HCT116 (cell line): ENCODE measurements at regions not wholly inside any gene's neighbourhood (a gene's known extent, or its start where the extent isn't known, plus 50 kb on each side); places are given as distances from the start of the nearest gene placed in this dataset.

Experiments used
- ATAC-seq: fragments of 200-7000 bp; cut with Tn5 transposase; 2 replicates; pipeline ENCODE4 v1.9.1; 2020; ENCODE audit warnings: mild to moderate bottlenecking, moderate library complexity
- BruUV-seq: library from RNA; stranded (reverse); fragments of 400-500 nt; replicated peaks from 2 replicates; lab custom pipeline; 2021; lab: Mats Ljungman, UMichigan
- CTCF ChIA-PET: fragments of 300-600 bp; sonication (Branson Sonifier 250); formaldehyde crosslinking; loops from one replicate; lab custom pipeline; 2021; ENCODE audit warnings: antibody characterized with exemption; lab: Charles Lee
- POLR2A ChIA-PET: fragments of 300-600, 350-600 bp; sonication (Branson Sonifier 250); formaldehyde crosslinking; loops from one replicate; lab custom pipeline; 2021; ENCODE audit warnings: antibody characterized with exemption; lab: Charles Lee
- RAD21 ChIA-PET, 2 experiments: fragments of 300-600 bp; sonication (Branson Sonifier 250); formaldehyde crosslinking; loops; one replicate each; lab custom pipeline; 2023; ENCODE audit warnings: low total read pairs in 2 of 2; ENCODE audit not compliant: uncharacterized antibody in 2 of 2, unreplicated experiment in 2 of 2, low non-redundant PET in 1 of 2; lab: Charles Lee
- DNase-seq: peaks from one replicate; pipeline ENCODE4 v3.0.0-alpha.2; 2010; ENCODE audit warnings: low read depth, low spot score
- H2AFZ ChIP-seq: fragments of 200-600 bp; shearing (Covaris generic), sonication (generic); 2 replicates; pipeline ENCODE4 v1.6.1; 2017; ENCODE audit warnings: low read depth, mixed run types, mixed read lengths, antibody characterized with exemption, low read length; ENCODE audit not compliant: poor library complexity, severe bottlenecking
- H3K27ac ChIP-seq: 2 replicates; pipeline ENCODE4 v1.5.1; 2012; ENCODE audit warnings: low read depth, low read length
- H3K27me3 ChIP-seq: fragments of 200-600 bp; sonication (generic); 2 replicates; pipeline ENCODE4 v1.6.1; 2016; ENCODE audit warnings: mixed run types, low read length, mixed read lengths; ENCODE audit not compliant: insufficient read depth
- H3K36me3 ChIP-seq, 2 experiments: fragments of 200-500 bp in 1 of 2; fragments of 200-600 bp in 1 of 2; sonication (Bioruptor generic) in 1 of 2; sonication (generic) in 1 of 2; 2 replicates each; pipeline versions ENCODE4 v1.5.1 to v1.6.1; 2014 to 2016; ENCODE audit warnings: low read length in 2 of 2, inconsistent platforms in 1 of 2, mixed read lengths in 1 of 2, mixed run types in 1 of 2; ENCODE audit not compliant: insufficient read depth in 2 of 2, control insufficient read depth in 1 of 2
- H3K4me1 ChIP-seq, 2 experiments: fragments of 200-600 bp in 1 of 2; sonication (generic) in 1 of 2; 2 replicates each; pipeline versions ENCODE4 v1.5.1 to v1.6.1; 2012 to 2017; ENCODE audit warnings: low read length in 2 of 2, inconsistent platforms in 1 of 2, mild to moderate bottlenecking in 1 of 2, mixed read lengths in 1 of 2, mixed run types in 1 of 2, moderate library complexity in 1 of 2; ENCODE audit not compliant: insufficient read depth in 2 of 2, control insufficient read depth in 1 of 2
- H3K4me2 ChIP-seq: fragments of 200-600 bp; sonication (generic); 2 replicates; pipeline ENCODE4 v1.6.1; 2017; ENCODE audit warnings: mixed run types, low read length, mixed read lengths
- H3K4me3 ChIP-seq, 2 experiments: fragments of 200-600 bp in 1 of 2; sonication (generic) in 1 of 2; replicated peaks in 1 of 2; 2 replicates each; pipeline ENCODE4 v1.5.1; 2011 to 2016; ENCODE audit warnings: low read length in 2 of 2, control low read depth in 1 of 2, low read depth in 1 of 2, mild to moderate bottlenecking in 1 of 2, mixed read lengths in 1 of 2, mixed run types in 1 of 2
- H3K79me2 ChIP-seq: fragments of 200-600 bp; sonication (generic); 2 replicates; pipeline ENCODE4 v1.6.1; 2017; ENCODE audit warnings: mild to moderate bottlenecking, mixed run types, low read length, moderate library complexity, mixed read lengths; ENCODE audit not compliant: insufficient read depth
- H3K9ac ChIP-seq: fragments of 200-600 bp; sonication (generic); 2 replicates; pipeline ENCODE4 v1.6.1; 2016; ENCODE audit warnings: low read length, mixed read lengths
- H3K9me2 ChIP-seq: fragments of 200-600 bp; sonication (generic), shearing (Covaris generic); 2 replicates; pipeline ENCODE4 v1.6.1; 2017; ENCODE audit warnings: mixed run types, mild to moderate bottlenecking, moderate library complexity; ENCODE audit not compliant: insufficient read depth
- H3K9me3 ChIP-seq, 2 experiments: fragments of 200-500 bp in 1 of 2; fragments of 200-600 bp in 1 of 2; sonication (Bioruptor generic) in 1 of 2; sonication (generic) in 1 of 2; 2 replicates each; pipeline ENCODE4 v1.6.1; 2014 to 2017; ENCODE audit warnings: low read length in 2 of 2, mixed read lengths in 2 of 2, inconsistent platforms in 1 of 2, low read depth in 1 of 2, mild to moderate bottlenecking in 1 of 2, mixed run types in 1 of 2, moderate library complexity in 1 of 2; ENCODE audit not compliant: control insufficient read depth in 1 of 2, insufficient read depth in 1 of 2
- H4K20me1 ChIP-seq: fragments of 200-600 bp; sonication (generic), shearing (Covaris generic); 2 replicates; pipeline ENCODE4 v1.6.1; 2017; ENCODE audit warnings: mixed run types, mild to moderate bottlenecking, moderate library complexity; ENCODE audit not compliant: insufficient read depth
- CBX3 ChIP-seq: IDR thresholded peaks from 2 replicates; pipeline ENCODE4 v1.6.1; 2012; ENCODE audit warnings: low read depth
- ELF1 ChIP-seq: IDR thresholded peaks from 2 replicates; pipeline ENCODE4 v1.6.1; 2012; ENCODE audit warnings: low read depth, borderline replicate concordance
- EZH2 ChIP-seq: fragments of 200-600 bp; sonication (generic); IDR thresholded peaks from 2 replicates; pipeline ENCODE4 v1.6.1; 2017; ENCODE audit warnings: antibody characterized with exemption, mixed run types
- EZH2phosphoT487 ChIP-seq: fragments of 200-600 bp; IDR thresholded peaks from 2 replicates; pipeline ENCODE4 v1.6.1; 2018; ENCODE audit warnings: antibody characterized with exemption, borderline replicate concordance
- FOSL1 ChIP-seq: IDR thresholded peaks from 2 replicates; pipeline ENCODE4 v1.6.1; 2012; ENCODE audit warnings: low read depth
- JUND ChIP-seq: IDR thresholded peaks from 2 replicates; pipeline ENCODE4 v1.6.1; 2012
- POLR2A ChIP-seq: IDR thresholded peaks from 2 replicates; pipeline ENCODE4 v1.7.0; 2011; ENCODE audit warnings: borderline replicate concordance; ENCODE audit not compliant: insufficient read depth, insufficient read length; ENCODE audit errors: extremely low read depth
- SP1 ChIP-seq: IDR thresholded peaks from 2 replicates; pipeline ENCODE4 v1.6.1; 2012; ENCODE audit warnings: low read depth
- SRF ChIP-seq: IDR thresholded peaks from 2 replicates; pipeline ENCODE4 v1.6.1; 2012; ENCODE audit warnings: low read depth
- TCF7L2 ChIP-seq: IDR thresholded peaks from 2 replicates; pipeline ENCODE4 v1.7.0; 2011; ENCODE audit warnings: borderline replicate concordance, inconsistent platforms; ENCODE audit not compliant: insufficient read depth, insufficient read length; ENCODE audit errors: extremely low read depth
- YY1 ChIP-seq: IDR thresholded peaks from 2 replicates; pipeline ENCODE4 v1.6.1; 2011; ENCODE audit warnings: low read length, low read depth, moderate library complexity, mild to moderate bottlenecking; ENCODE audit not compliant: insufficient replicate concordance; ENCODE audit errors: extremely low read depth
- intact Hi-C: fragments of 100-400 bp; cut with micrococcal nuclease; formaldehyde crosslinking; loops from 2 replicates; pipeline ENCODE4 v1.10.0; 2022
- TF ChIP-seq, protein P1 (sequence below): IDR thresholded peaks from 2 replicates; pipeline ENCODE4 v1.6.1; 2012; ENCODE audit warnings: low read depth
- TF ChIP-seq, protein P2 (sequence below): IDR thresholded peaks from 2 replicates; pipeline ENCODE4 v1.6.1; 2011; ENCODE audit warnings: mild to moderate bottlenecking, low read length, moderate library complexity; ENCODE audit not compliant: insufficient replicate concordance; ENCODE audit errors: extremely low read depth
- TF ChIP-seq, protein P3 (sequence below), 3 experiments: fragments of 200-600 bp in 1 of 3; sonication (generic) in 1 of 3; IDR thresholded peaks in 2 of 3; conservative IDR thresholded peaks in 1 of 3; 2 replicates each; pipeline ENCODE4 v1.5.1; 2012 to 2017; ENCODE audit warnings: low read depth in 2 of 3, low read length in 2 of 3, antibody characterized with exemption in 1 of 3, borderline replicate concordance in 1 of 3, control low read depth in 1 of 3, mild to moderate bottlenecking in 1 of 3, mixed read lengths in 1 of 3, mixed run types in 1 of 3, moderate library complexity in 1 of 3; ENCODE audit not compliant: insufficient read depth in 1 of 3

- Histone ChIP-seq H4K20me1 (no peaks in the 10 kb centered on the region), H3K4me2 (no peak overlapping the region), H3K36me3 (no peaks in the 10 kb centered on the region), H3K79me2 (no peaks in the 10 kb centered on the region), H3K9me2 (no peaks in the 10 kb centered on the region), H2AFZ (no peak overlapping the region)
- ChIA-PET POLR2A (no interaction called here), RAD21 (no interaction called here)
- DNase-seq (no peak), ATAC-seq (no peak)
- intact Hi-C loops = no loop called here
- BruUV-seq = no TSS peak
- TF ChIP-seq ELF1 (no peak), SRF (no peak), EZH2phosphoT487 (no peak), EZH2 (no peak), TCF7L2 (no peak), CBX3 (no peak), FOSL1 (no peak), JUND (no peak), YY1 (no peak), POLR2A (no peak), SP1 (no peak)
- TF ChIP-seq, protein P1, sequence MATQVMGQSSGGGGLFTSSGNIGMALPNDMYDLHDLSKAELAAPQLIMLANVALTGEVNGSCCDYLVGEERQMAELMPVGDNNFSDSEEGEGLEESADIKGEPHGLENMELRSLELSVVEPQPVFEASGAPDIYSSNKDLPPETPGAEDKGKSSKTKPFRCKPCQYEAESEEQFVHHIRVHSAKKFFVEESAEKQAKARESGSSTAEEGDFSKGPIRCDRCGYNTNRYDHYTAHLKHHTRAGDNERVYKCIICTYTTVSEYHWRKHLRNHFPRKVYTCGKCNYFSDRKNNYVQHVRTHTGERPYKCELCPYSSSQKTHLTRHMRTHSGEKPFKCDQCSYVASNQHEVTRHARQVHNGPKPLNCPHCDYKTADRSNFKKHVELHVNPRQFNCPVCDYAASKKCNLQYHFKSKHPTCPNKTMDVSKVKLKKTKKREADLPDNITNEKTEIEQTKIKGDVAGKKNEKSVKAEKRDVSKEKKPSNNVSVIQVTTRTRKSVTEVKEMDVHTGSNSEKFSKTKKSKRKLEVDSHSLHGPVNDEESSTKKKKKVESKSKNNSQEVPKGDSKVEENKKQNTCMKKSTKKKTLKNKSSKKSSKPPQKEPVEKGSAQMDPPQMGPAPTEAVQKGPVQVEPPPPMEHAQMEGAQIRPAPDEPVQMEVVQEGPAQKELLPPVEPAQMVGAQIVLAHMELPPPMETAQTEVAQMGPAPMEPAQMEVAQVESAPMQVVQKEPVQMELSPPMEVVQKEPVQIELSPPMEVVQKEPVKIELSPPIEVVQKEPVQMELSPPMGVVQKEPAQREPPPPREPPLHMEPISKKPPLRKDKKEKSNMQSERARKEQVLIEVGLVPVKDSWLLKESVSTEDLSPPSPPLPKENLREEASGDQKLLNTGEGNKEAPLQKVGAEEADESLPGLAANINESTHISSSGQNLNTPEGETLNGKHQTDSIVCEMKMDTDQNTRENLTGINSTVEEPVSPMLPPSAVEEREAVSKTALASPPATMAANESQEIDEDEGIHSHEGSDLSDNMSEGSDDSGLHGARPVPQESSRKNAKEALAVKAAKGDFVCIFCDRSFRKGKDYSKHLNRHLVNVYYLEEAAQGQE = no peak
- TF ChIP-seq, protein P2, sequence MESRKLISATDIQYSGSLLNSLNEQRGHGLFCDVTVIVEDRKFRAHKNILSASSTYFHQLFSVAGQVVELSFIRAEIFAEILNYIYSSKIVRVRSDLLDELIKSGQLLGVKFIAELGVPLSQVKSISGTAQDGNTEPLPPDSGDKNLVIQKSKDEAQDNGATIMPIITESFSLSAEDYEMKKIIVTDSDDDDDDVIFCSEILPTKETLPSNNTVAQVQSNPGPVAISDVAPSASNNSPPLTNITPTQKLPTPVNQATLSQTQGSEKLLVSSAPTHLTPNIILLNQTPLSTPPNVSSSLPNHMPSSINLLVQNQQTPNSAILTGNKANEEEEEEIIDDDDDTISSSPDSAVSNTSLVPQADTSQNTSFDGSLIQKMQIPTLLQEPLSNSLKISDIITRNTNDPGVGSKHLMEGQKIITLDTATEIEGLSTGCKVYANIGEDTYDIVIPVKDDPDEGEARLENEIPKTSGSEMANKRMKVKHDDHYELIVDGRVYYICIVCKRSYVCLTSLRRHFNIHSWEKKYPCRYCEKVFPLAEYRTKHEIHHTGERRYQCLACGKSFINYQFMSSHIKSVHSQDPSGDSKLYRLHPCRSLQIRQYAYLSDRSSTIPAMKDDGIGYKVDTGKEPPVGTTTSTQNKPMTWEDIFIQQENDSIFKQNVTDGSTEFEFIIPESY = no peak
- TF ChIP-seq, protein P3, sequence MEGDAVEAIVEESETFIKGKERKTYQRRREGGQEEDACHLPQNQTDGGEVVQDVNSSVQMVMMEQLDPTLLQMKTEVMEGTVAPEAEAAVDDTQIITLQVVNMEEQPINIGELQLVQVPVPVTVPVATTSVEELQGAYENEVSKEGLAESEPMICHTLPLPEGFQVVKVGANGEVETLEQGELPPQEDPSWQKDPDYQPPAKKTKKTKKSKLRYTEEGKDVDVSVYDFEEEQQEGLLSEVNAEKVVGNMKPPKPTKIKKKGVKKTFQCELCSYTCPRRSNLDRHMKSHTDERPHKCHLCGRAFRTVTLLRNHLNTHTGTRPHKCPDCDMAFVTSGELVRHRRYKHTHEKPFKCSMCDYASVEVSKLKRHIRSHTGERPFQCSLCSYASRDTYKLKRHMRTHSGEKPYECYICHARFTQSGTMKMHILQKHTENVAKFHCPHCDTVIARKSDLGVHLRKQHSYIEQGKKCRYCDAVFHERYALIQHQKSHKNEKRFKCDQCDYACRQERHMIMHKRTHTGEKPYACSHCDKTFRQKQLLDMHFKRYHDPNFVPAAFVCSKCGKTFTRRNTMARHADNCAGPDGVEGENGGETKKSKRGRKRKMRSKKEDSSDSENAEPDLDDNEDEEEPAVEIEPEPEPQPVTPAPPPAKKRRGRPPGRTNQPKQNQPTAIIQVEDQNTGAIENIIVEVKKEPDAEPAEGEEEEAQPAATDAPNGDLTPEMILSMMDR (IDR thresholded peaks at IDR 0.05 in 2 of 3, conservative IDR thresholded peaks at IDR 0.05 in 1 of 3; ENCODE audit: borderline replicate concordance in 1 of 3, insufficient read depth in 1 of 3, low read depth in 2 of 3, low read length in 2 of 3) = no peak
- TF ChIP-seq, all 23 proteins: peak for 0
- CTCF ChIA-PET = no interaction called here
- H3K27me3 ChIP-seq = no peaks in the 10 kb centered on the region
- H3K4me3 ChIP-seq = no peak overlapping the region
- no peaks in the 10 kb centered on the region for H3K4me1 ChIP-seq
- H3K9me3 ChIP-seq = no peaks in the 10 kb centered on the region
- H3K27ac ChIP-seq = no peak overlapping the region
- H3K9ac ChIP-seq = no peak overlapping the region
Observed at GRCh38 chr17:70510288-70510687, 341.0 kb downstream of the KCNJ2 start.
